Ishikawa (cell line): ENCODE measurements at regions not wholly inside any gene's neighbourhood (a gene's known extent, or its start where the extent isn't known, plus 50 kb on each side); places are given as distances from the start of the nearest gene placed in this dataset.

Experiments
- CEBPB ChIP-seq: IDR thresholded peaks from 2 replicates; pipeline ENCODE4 v1.6.1; 2012
- CREB1 ChIP-seq: IDR thresholded peaks from 2 replicates; pipeline ENCODE4 v1.6.1; 2012; ENCODE audit warnings: low read depth
- EGR1 ChIP-seq: IDR thresholded peaks from 2 replicates; pipeline ENCODE4 v1.6.1; 2012
- EP300 ChIP-seq: IDR thresholded peaks from 2 replicates; pipeline ENCODE4 v1.6.1; 2012; ENCODE audit warnings: borderline replicate concordance
- FOXM1 ChIP-seq: IDR thresholded peaks from 2 replicates; pipeline ENCODE4 v1.6.1; 2012; ENCODE audit warnings: low read depth, borderline replicate concordance
- MAX ChIP-seq: IDR thresholded peaks from 2 replicates; pipeline ENCODE4 v1.6.1; 2012
- NFIC ChIP-seq: IDR thresholded peaks from 2 replicates; pipeline ENCODE4 v1.6.1; 2012
- RAD21 ChIP-seq: IDR thresholded peaks from 2 replicates; pipeline ENCODE4 v1.6.1; 2012; ENCODE audit warnings: low read depth
- REST ChIP-seq: IDR thresholded peaks from 2 replicates; pipeline ENCODE4 v1.6.1; 2012; ENCODE audit warnings: low read depth, mild to moderate bottlenecking
- TAF1 ChIP-seq: IDR thresholded peaks from 2 replicates; pipeline ENCODE4 v1.6.1; 2012; ENCODE audit warnings: low read depth, mild to moderate bottlenecking
- TCF12 ChIP-seq: IDR thresholded peaks from 2 replicates; pipeline ENCODE4 v1.6.1; 2012; ENCODE audit warnings: low read depth
- TEAD4 ChIP-seq: IDR thresholded peaks from 2 replicates; pipeline ENCODE4 v1.6.1; 2012
- USF1 ChIP-seq: IDR thresholded peaks from 2 replicates; pipeline ENCODE4 v1.6.1; 2012
- YY1 ChIP-seq: IDR thresholded peaks from 2 replicates; pipeline ENCODE4 v1.6.1; 2012; ENCODE audit warnings: low read depth
- ZBTB7A ChIP-seq: IDR thresholded peaks from 2 replicates; pipeline ENCODE4 v1.6.1; 2012; ENCODE audit warnings: low read depth

GRCh38 chrX:73987166-73987565 lies 134.7 kb upstream of the XIST start:
- TF ChIP-seq REST (no peak), CEBPB (no peak), YY1 (no peak)

GRCh38 chrX:73979551-73980131 lies 127.1 kb upstream of the XIST start:
- no peak for TF ChIP-seq USF1
- no peak for TF ChIP-seq FOXM1
- TF ChIP-seq MAX: no peak
- no peak for TF ChIP-seq REST
- no peak for TF ChIP-seq CEBPB
- no peak for TF ChIP-seq EGR1
- TF ChIP-seq CREB1: no peak
- no peak for TF ChIP-seq EP300
- TF ChIP-seq ZBTB7A: no peak
- TF ChIP-seq TAF1: no peak
- no peak for TF ChIP-seq NFIC
- no peak for TF ChIP-seq TCF12
- TF ChIP-seq TEAD4: no peak

GRCh38 chrX:73977542-73978169 lies 125.1 kb upstream of the XIST start:
- no peak for TF ChIP-seq CREB1
- TF ChIP-seq CEBPB: no peak
- no peak for TF ChIP-seq MAX

- TF ChIP-seq RAD21 (no peak), CREB1 (no peak), TAF1 (no peak), REST (no peak), FOXM1 (no peak), NFIC (no peak), CEBPB (no peak), TCF12 (no peak), ZBTB7A (no peak)
Measured at GRCh38 chrX:73965833-73966232, 113.3 kb upstream of the XIST start.

GRCh38 chrX:73964579-73964978 lies 112.1 kb upstream of the XIST start:
- no peak for TF ChIP-seq USF1

GRCh38 chrX:73963682-73964081 lies 111.2 kb upstream of the XIST start:
- TF ChIP-seq YY1 (no peak), EP300 (no peak), TCF12 (no peak), REST (no peak), TEAD4 (no peak), ZBTB7A (no peak), CEBPB (no peak), USF1 (no peak), FOXM1 (no peak), RAD21 (no peak), CREB1 (no peak), MAX (no peak), TAF1 (no peak), EGR1 (no peak)
